Retinal pigment epithelial cell (primary cell): ENCODE measurements at regions not wholly inside any gene's neighbourhood (a gene's known extent, or its start where the extent isn't known, plus 50 kb on each side); places are given as distances from the start of the nearest gene placed in this dataset.

Experiments
- DNase-seq: peaks from one replicate; pipeline ENCODE4 v3.0.0-alpha.2; 2010; ENCODE audit warnings: low read depth
- H3K4me3 ChIP-seq: 2 replicates; pipeline ENCODE4 v1.5.1; 2011; ENCODE audit warnings: mild to moderate bottlenecking, low read length, control low read depth, moderate library complexity
- TF ChIP-seq, protein P1 (sequence below): conservative IDR thresholded peaks from 2 replicates; pipeline ENCODE4 v1.5.1; 2011; ENCODE audit warnings: low read depth, low read length, control low read depth, inconsistent platforms

DNA sequence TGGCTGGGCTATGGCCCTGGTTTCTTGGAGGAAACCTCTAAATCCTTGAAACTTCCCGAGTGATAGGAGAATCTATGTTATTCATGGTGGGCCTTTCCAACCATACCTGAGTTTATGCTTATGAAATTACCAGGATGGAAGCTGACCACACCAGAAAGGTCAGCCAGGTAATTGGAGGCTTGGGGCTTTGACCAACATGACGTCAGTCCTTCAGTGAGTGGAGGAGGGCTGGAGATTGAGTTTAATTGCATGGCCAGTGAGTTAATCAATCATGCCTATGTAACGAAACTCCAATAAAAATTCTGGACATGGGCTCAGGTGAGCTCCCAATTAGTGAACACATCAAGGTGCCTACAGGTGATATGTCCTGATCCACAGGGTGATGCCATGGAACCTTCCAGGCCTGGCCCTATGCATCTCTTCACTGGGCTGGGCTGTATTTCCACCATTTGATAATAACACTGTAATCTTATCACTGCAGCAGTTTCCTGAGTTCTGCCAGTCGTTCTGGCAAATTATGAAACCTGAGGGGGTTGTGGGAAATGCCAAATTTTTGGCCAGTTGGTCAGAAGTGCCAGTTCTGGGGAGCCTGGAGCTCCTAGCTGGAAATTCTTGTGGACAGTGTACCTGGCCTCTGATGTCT is 106.5 kb downstream of the CDH26 start:
- no peak for DNase-seq
- TF ChIP-seq, protein P1, sequence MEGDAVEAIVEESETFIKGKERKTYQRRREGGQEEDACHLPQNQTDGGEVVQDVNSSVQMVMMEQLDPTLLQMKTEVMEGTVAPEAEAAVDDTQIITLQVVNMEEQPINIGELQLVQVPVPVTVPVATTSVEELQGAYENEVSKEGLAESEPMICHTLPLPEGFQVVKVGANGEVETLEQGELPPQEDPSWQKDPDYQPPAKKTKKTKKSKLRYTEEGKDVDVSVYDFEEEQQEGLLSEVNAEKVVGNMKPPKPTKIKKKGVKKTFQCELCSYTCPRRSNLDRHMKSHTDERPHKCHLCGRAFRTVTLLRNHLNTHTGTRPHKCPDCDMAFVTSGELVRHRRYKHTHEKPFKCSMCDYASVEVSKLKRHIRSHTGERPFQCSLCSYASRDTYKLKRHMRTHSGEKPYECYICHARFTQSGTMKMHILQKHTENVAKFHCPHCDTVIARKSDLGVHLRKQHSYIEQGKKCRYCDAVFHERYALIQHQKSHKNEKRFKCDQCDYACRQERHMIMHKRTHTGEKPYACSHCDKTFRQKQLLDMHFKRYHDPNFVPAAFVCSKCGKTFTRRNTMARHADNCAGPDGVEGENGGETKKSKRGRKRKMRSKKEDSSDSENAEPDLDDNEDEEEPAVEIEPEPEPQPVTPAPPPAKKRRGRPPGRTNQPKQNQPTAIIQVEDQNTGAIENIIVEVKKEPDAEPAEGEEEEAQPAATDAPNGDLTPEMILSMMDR, result no peak
- H3K4me3 ChIP-seq, result no peak overlapping the region

DNA sequence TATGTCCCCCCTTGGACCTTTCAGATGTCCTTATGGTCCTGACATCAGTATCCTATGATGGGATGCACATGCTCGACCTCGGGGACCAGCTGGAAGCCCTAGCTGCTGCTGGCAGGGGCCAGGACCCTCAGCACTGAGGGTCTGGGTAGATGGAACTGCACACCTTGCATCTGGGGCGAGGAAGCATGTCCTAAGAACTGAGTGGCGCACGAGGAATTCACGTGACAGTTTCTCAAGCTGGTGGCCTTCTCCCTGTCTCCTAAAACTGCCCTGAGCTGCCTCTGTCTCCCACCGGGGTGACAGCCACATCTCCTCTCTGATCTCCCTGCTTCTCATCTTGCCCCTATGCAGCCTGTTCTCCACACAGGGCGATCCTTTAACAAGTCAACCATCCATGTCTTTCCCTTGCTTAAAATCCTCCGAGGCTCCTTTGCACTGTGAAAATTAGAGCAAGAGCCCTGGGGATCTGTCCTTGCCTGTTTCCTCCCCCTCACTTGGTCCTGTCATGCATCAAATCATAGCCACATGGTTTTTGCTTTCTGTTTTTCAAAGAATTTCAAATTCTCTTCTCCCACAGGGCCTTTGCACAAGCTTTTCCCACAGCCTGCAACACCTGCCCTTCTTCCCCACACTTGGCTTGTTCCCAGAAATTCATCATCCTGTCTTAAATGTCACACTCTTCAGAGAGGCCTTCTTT is 107.7 kb downstream of the CDH26 start:
- H3K4me3 ChIP-seq, result no peak overlapping the region
- DNase-seq, result no peak
- TF ChIP-seq, protein P1, result no peak

DNA sequence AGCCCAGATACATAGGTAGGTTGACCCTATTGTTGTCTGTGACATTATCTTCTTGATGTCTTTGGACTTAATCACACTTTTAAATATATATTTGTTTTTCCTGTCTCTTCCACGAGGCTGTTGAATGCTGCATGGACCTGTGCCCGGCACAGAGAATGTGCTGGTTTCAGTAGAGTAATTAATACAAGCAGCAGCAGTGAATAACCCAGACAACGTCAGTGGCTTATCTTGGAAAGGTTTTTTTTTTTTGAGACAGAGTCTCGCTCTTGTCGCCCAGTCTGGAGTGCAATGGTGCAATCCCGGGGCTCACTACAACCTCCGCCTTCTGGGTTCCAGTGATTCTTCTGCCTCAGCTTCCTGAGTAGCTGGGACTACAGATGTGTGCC is 108.2 kb downstream of the CDH26 start:
- H3K4me3 ChIP-seq, result no peak overlapping the region
- TF ChIP-seq, protein P1, result no peak
- DNase-seq, result no peak

DNA sequence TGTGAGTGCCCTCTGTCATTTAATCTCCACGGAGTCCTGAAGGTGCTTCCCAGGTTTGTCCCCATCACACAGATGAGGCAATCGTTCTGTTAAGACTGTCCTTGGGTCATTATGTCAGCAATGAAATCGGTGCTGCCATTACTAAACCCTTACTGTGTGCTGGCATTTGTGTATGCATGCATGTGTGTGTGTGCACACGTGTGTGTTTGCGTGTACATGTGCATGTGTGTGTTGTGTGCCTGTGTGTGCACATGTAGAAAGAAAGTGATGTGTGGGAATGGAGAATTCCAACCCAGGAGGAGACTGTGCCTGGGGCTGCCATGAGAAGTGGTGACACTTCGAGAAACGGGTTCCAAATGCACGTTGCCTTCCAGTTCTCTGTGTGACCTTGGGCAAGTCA is 110.3 kb downstream of the CDH26 start:
- H3K4me3 ChIP-seq, result no peak overlapping the region
- no peak for DNase-seq
- TF ChIP-seq, protein P1, result no peak

DNA sequence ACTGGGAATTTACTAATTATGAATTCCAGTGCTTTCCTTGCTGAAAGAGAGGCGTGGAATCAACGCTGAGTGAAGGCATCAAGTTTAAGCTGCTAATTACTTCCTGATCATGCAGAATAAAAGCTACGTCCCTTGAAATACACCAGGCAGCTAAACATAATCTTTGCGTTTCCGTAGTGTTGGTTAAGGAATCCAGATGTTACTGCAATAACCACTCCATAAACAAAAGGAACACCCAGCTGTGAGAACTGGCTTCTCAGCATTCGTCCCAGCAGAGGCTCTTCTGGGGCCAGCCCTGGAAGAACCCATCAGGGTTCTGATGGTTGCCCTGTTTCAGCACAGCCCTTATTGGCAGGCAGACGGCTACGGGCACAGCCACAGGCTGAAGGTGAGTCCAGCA is 111.4 kb downstream of the CDH26 start:
- DNase-seq, result no peak
- H3K4me3 ChIP-seq, result no peak overlapping the region
- TF ChIP-seq, protein P1, result no peak

DNA sequence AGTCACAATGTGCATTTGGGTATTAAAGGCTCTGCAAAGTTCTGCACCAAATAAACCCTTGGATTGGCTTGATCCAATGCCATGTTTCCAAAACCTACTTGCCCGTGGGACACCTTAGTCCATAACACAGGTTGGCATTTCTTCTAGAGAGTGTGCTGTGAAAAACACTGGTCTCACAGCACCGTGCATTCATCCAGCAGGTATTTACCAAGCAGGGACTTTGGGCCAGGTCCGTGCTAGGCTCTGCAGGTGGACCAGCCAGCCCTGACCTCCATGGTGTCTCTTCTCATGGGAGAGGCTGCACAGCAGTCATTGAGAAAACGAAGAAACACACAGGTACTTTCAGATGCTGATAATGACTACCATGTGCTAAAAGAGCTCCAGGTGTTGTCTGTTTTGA is 112.6 kb downstream of the CDH26 start:
- no peak overlapping the region for H3K4me3 ChIP-seq
- DNase-seq, result no peak
- TF ChIP-seq, protein P1, result no peak

DNA sequence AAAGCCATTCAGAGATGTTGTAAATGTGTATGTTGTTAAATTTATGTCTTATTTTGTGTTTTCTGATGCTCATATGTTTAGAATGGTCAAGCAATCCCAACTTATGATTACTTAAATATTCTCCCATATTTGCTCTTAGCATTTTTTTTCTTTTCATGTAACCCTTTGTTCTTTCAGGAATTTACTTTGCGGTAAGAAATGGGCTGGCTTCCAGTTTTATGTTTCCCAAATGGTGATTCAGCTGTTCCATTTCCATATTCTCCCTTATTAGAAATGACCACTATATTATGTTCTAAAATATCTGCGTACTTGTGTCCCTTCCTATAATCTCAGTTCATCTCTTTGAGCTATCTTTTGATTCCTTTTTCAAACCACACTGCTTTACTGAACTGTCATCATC is 113.7 kb downstream of the CDH26 start:
- no peak for DNase-seq
- TF ChIP-seq, protein P1, result no peak

More for the DNA sequence above, 113.7 kb downstream of the CDH26 start:
- H3K4me3 ChIP-seq, result no peak overlapping the region
